Smooth muscle cell (in vitro differentiated cells): ENCODE measurements at regions not wholly inside any gene's neighbourhood (a gene's known extent, or its start where the extent isn't known, plus 50 kb on each side); places are given as distances from the start of the nearest gene placed in this dataset.
"Not testable (repeated sequence)": the region's sequence is repeated elsewhere in the genome, so short reads cannot be mapped to it uniquely, and the experiment has no call there.

Experiments
- DNase-seq: peaks from one replicate; lab custom pipeline; 2025; ENCODE audit not compliant: unreplicated experiment; lab: John Stamatoyannopoulos, UW
- H2AFZ ChIP-seq: fragments of 200-600 bp; sonication (generic); 2 replicates; pipeline ENCODE4 v1.6.0; 2016; ENCODE audit warnings: antibody characterized with exemption, low read depth, mild to moderate bottlenecking
- H3F3A ChIP-seq: fragments of 200-600 bp; sonication (generic); 2 replicates; pipeline ENCODE4 v1.6.0; 2017; ENCODE audit warnings: antibody characterized with exemption, low read depth
- H3K27ac ChIP-seq: fragments of 200-600 bp; sonication (generic); 2 replicates; pipeline ENCODE4 v1.5.1; 2016; ENCODE audit warnings: low read depth, mild to moderate bottlenecking
- H3K27me3 ChIP-seq: fragments of 200-600 bp; sonication (generic); 2 replicates; pipeline ENCODE4 v1.6.1; 2016; ENCODE audit warnings: low read depth, mild to moderate bottlenecking
- H3K36me3 ChIP-seq: fragments of 200-600 bp; sonication (generic); 2 replicates; pipeline ENCODE4 v1.5.1; 2016; ENCODE audit warnings: low read depth
- H3K4me1 ChIP-seq: fragments of 200-600 bp; sonication (generic); 2 replicates; pipeline ENCODE4 v1.5.1; 2016; ENCODE audit warnings: low read depth
- H3K4me2 ChIP-seq: fragments of 200-600 bp; sonication (generic); 2 replicates; pipeline ENCODE4 v1.6.0; 2016; ENCODE audit warnings: mild to moderate bottlenecking
- H3K4me3 ChIP-seq: fragments of 200-600 bp; sonication (generic); 2 replicates; pipeline ENCODE4 v1.5.1; 2016; ENCODE audit warnings: mild to moderate bottlenecking
- H3K79me2 ChIP-seq: fragments of 200-600 bp; sonication (generic); 2 replicates; pipeline ENCODE4 v1.6.0; 2016; ENCODE audit warnings: low read depth, mild to moderate bottlenecking
- H3K9ac ChIP-seq: fragments of 200-600 bp; sonication (generic); 2 replicates; pipeline ENCODE4 v1.6.0; 2016; ENCODE audit warnings: low read depth
- H3K9me3 ChIP-seq: fragments of 200-600 bp; sonication (generic); replicated peaks from 2 replicates; pipeline ENCODE4 v1.5.1; 2016; ENCODE audit warnings: low read depth
- H4K20me1 ChIP-seq: fragments of 200-600 bp; sonication (generic); 2 replicates; pipeline ENCODE4 v1.6.0; 2016; ENCODE audit warnings: low read depth
- WGBS: methylation state at CpG from one replicate; pipeline ENCODE4 v1.1.7; 2016; ENCODE audit warnings: low lambda C conversion rate; 5-methylcytosine and 5-hydroxymethylcytosine counted together
- TF ChIP-seq, protein P1 (sequence below): fragments of 200-600 bp; sonication (generic); IDR thresholded peaks from 2 replicates; pipeline ENCODE4 v1.5.1; 2017; ENCODE audit warnings: borderline replicate concordance, mild to moderate bottlenecking, antibody characterized with exemption; ENCODE audit not compliant: insufficient read depth, poor library complexity, severe bottlenecking

GRCh38 chr11:29616611-29617010 lies 400.2 kb downstream of the KCNA4 start:
- no peak overlapping the region for H3K4me3 ChIP-seq
- no peak overlapping the region for H2AFZ ChIP-seq
- peak overlapping the region; percentile 21 for H3K4me2 ChIP-seq

DNA sequence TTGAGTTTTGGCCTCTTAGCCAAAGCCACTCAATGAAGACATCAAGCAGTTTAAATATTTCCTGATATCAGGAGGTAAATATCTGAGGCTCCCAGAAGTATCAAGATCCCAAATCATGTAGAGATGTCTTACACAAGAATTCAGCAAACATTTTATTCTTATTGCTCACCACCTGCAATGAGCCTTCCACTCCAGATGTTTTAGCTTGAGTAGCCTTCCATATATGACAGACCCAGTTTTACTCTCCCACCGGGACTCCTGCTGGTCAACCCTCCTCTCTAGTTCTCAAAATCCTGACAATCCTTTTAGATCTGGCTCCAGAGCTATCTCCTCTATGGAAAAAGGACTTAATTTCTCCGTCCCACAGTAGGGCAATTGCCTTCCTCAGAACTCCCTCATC lies 404.4 kb downstream of the KCNA4 start:
- Histone ChIP-seq H3K9me3 (no peaks in the 10 kb centered on the region), H3K9ac (no peak overlapping the region), H4K20me1 (no peaks in the 10 kb centered on the region), H3K4me1 (no peaks in the 10 kb centered on the region), H3K4me2 (no peak overlapping the region), H3K27me3 (no peaks in the 10 kb centered on the region), H3K36me3 (no peaks in the 10 kb centered on the region), H3F3A (peaks cover 3% of the 10 kb centered on the region), H3K27ac (no peak overlapping the region), H2AFZ (no peak overlapping the region), H3K79me2 (no peaks in the 10 kb centered on the region), H3K4me3 (no peak overlapping the region)
- WGBS: 95% methylated on average over 2 of the region's 2 CpGs
- TF ChIP-seq, protein P1, sequence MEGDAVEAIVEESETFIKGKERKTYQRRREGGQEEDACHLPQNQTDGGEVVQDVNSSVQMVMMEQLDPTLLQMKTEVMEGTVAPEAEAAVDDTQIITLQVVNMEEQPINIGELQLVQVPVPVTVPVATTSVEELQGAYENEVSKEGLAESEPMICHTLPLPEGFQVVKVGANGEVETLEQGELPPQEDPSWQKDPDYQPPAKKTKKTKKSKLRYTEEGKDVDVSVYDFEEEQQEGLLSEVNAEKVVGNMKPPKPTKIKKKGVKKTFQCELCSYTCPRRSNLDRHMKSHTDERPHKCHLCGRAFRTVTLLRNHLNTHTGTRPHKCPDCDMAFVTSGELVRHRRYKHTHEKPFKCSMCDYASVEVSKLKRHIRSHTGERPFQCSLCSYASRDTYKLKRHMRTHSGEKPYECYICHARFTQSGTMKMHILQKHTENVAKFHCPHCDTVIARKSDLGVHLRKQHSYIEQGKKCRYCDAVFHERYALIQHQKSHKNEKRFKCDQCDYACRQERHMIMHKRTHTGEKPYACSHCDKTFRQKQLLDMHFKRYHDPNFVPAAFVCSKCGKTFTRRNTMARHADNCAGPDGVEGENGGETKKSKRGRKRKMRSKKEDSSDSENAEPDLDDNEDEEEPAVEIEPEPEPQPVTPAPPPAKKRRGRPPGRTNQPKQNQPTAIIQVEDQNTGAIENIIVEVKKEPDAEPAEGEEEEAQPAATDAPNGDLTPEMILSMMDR: no peak
- no peak for DNase-seq

More at GRCh38 chr11:29616611-29617010, 400.2 kb downstream of the KCNA4 start:
- H3K36me3 ChIP-seq: no peaks in the 10 kb centered on the region
- H3K9ac ChIP-seq: no peak overlapping the region
- no peaks in the 10 kb centered on the region for H4K20me1 ChIP-seq
- H3K4me1 ChIP-seq: no peaks in the 10 kb centered on the region
- no peak for DNase-seq
- peaks cover 3% of the 10 kb centered on the region for H3F3A ChIP-seq
- peak overlapping the region; percentile 58 for H3K27ac ChIP-seq
- no peaks in the 10 kb centered on the region for H3K79me2 ChIP-seq
- no peaks in the 10 kb centered on the region for H3K9me3 ChIP-seq
- H3K27me3 ChIP-seq: no peaks in the 10 kb centered on the region
- TF ChIP-seq, protein P1: no peak

GRCh38 chr11:29606330-29607031 lies 410.3 kb downstream of the KCNA4 start:
- H3K4me1 ChIP-seq: no peaks in the 10 kb centered on the region
- TF ChIP-seq, protein P1: no peak
- WGBS: 73% methylated on average over 4 of the region's 4 CpGs
- no peak overlapping the region for H2AFZ ChIP-seq
- H3K4me2 ChIP-seq: no peak overlapping the region
- H4K20me1 ChIP-seq: no peaks in the 10 kb centered on the region
- H3K4me3 ChIP-seq: no peak overlapping the region
- H3K9ac ChIP-seq: no peak overlapping the region
- no peaks in the 10 kb centered on the region for H3K27me3 ChIP-seq
- H3K36me3 ChIP-seq: no peaks in the 10 kb centered on the region
- H3K79me2 ChIP-seq: no peaks in the 10 kb centered on the region
- no peaks in the 10 kb centered on the region for H3F3A ChIP-seq
- no peaks in the 10 kb centered on the region for H3K9me3 ChIP-seq
- no peak overlapping the region for H3K27ac ChIP-seq
- DNase-seq: no peak

- not testable (repeated sequence) for H3K36me3 ChIP-seq, H3K79me2 ChIP-seq, H3K27me3 ChIP-seq, H3K9me3 ChIP-seq, H3K4me2 ChIP-seq, H3K4me3 ChIP-seq, H3F3A ChIP-seq, H4K20me1 ChIP-seq, H3K9ac ChIP-seq, DNase-seq, H2AFZ ChIP-seq, H3K4me1 ChIP-seq, H3K27ac ChIP-seq
- 98% methylated on average over 17 of the region's 27 CpGs for WGBS
These were observed 416.7 kb downstream of the KCNA4 start for GRCh38 chr11:29600151-29600575.
